ENCODE measurements at regions not wholly inside any gene's neighbourhood (a gene's known extent, or its start where the extent isn't known, plus 50 kb on each side); places are given as distances from the start of the nearest gene placed in this dataset.
A peak's percentile ranks its signal among the peaks of the same experiment; 100 is the strongest.

GRCh38 chr12:92546635-92547348 lies 156.0 kb upstream of the PLEKHG7 start (continued):
- TF ChIP-seq NKRF (conservative IDR thresholded peaks at IDR 0.05): 0 out of 2 replicates have a peak, but pooled peaks have one; percentile 5
- TF ChIP-seq RUNX3 (IDR thresholded peaks at IDR 0.05; ENCODE audit: low read length): no peak
- TF ChIP-seq IKZF1 (conservative IDR thresholded peaks at IDR 0.05): peak; percentile 47; the same call in 1 of the 2 replicates
- peak; percentile 56; the same call in 1 of the 2 replicates for TF ChIP-seq ELK1 (IDR thresholded peaks at IDR 0.05; ENCODE audit: low read depth, low read length)
- peak; percentile 59 for TF ChIP-seq MEF2B (IDR thresholded peaks at IDR 0.05; ENCODE audit: partially characterized antibody, poor library complexity, severe bottlenecking)
- TF ChIP-seq TBL1XR1 (IDR thresholded peaks at IDR 0.05; ENCODE audit: low read depth, low read length): 0 out of 2 replicates have a peak, but pooled peaks have one; percentile 9
- peak; percentile 40 for TF ChIP-seq SMAD1 (IDR thresholded peaks at IDR 0.05; ENCODE audit: low read depth, partially characterized antibody)
- TF ChIP-seq ZSCAN29 (IDR thresholded peaks at IDR 0.05): 0 out of 2 replicates have a peak, but pooled peaks have one; percentile 1
- peak; percentile 31; the same call in 1 of the 2 replicates for TF ChIP-seq NR2F1 (conservative IDR thresholded peaks at IDR 0.05)

All from GM12878 (cell line).